ENCODE measurements at regions not wholly inside any gene's neighbourhood (a gene's known extent, or its start where the extent isn't known, plus 50 kb on each side); places are given as distances from the start of the nearest gene placed in this dataset.

- ChIA-PET POLR2A (no interaction called here), CTCF (ENCODE audit: low intra/inter-chr PET ratio, low total read pairs) (interaction anchor here (1.2 to 2.0 kb wide), 3 partner anchors 68 to 529 kb away, joined by 4 to 12 read pairs (median 10); no protein-coding TSS in a partner anchor)
- Histone ChIP-seq H3K4me3 (replicated peaks in 1 of 3; ENCODE audit: insufficient read depth in 1 of 3, low read depth in 2 of 3, low read length in 3 of 3) (no peak overlapping the region), H3K36me3 (replicated peaks in 1 of 2; ENCODE audit: control insufficient read depth in 1 of 2, insufficient read depth in 2 of 2, low read length in 2 of 2) (no peaks in the 10 kb centered on the region), H4K20me1 (ENCODE audit: insufficient read depth, low read length) (no peaks in the 10 kb centered on the region), H3K79me2 (ENCODE audit: insufficient read depth, low read length) (no peaks in the 10 kb centered on the region), H3K27me3 (ENCODE audit: control insufficient read depth in 1 of 2, insufficient read depth in 2 of 2, low read length in 2 of 2) (peaks cover 1 to 22% of the 10 kb centered on the region in 2 experiments; a peak in 3 of 5 replicates), H3K9me3 (ENCODE audit: low read length) (no peaks in the 10 kb centered on the region), H3K9ac (ENCODE audit: insufficient read depth, low read depth, low read length) (no peak overlapping the region), H2AFZ (ENCODE audit: low read length) (no peak overlapping the region), H3K4me2 (ENCODE audit: low read depth, low read length) (no peak overlapping the region), H3K4me1 (ENCODE audit: insufficient read depth, low read length) (peaks cover 18% of the 10 kb centered on the region), H3K27ac (ENCODE audit: extremely low read length, insufficient read depth, low read length) (no peak overlapping the region)
- no peak for ATAC-seq
- in situ Hi-C loops (cut with HindIII; ENCODE audit: extremely low pct_ligation_motif_present, low pct_unique_long_range_greater_than_20kb) (loop anchor here (5.0 to 10.0 kb wide), 2 partner anchors 441 to 543 kb away; partner anchors contain the start of gene PAX1), intact Hi-C loops (cut with micrococcal nuclease; ENCODE audit: unreplicated experiment) (loop anchor here (1.0 to 2.0 kb wide), 2 partner anchors 67 to 529 kb away; no protein-coding TSS in a partner anchor)
- peak; percentile 72 for FAIRE-seq
- WGBS (ENCODE audit: low lambda C conversion rate): 26% methylated on average over 5 of the region's 5 CpGs
- BruUV-seq (replicated peaks): no TSS peak
- peak; percentile 35 for DNase-seq (ENCODE audit: low spot score)
- TF ChIP-seq MATR3 (CRISPR knock-in tag; IDR thresholded peaks at IDR 0.05) (no peak), TBX3 (IDR thresholded peaks at IDR 0.05; ENCODE audit: borderline replicate concordance) (no peak), CTCF (CRISPR knock-in tag; IDR thresholded peaks at IDR 0.05) (peak; percentile 77), MTERF4 (CRISPR knock-in tag; IDR thresholded peaks at IDR 0.05) (no peak), ZNF468 (CRISPR knock-in tag; IDR thresholded peaks at IDR 0.05) (no peak), SMC3 (IDR thresholded peaks at IDR 0.05; ENCODE audit: low read length) (peak; percentile 50), ZNF207 (IDR thresholded peaks at IDR 0.05; ENCODE audit: borderline replicate concordance) (no peak), STAT5B (CRISPR knock-in tag; IDR thresholded peaks at IDR 0.05) (no peak), ZNF615 (CRISPR knock-in tag; IDR thresholded peaks at IDR 0.05; ENCODE audit: borderline replicate concordance) (no peak), ZBTB40 (IDR thresholded peaks at IDR 0.05) (no peak), ZBTB40 (CRISPR knock-in tag; IDR thresholded peaks at IDR 0.05) (no peak), RARG (CRISPR knock-in tag; IDR thresholded peaks at IDR 0.05; ENCODE audit: low read depth) (no peak), HDAC6 (IDR thresholded peaks at IDR 0.05; ENCODE audit: low read depth, low read length) (no peak)
These were observed 336.2 kb downstream of the FOXA2 start for GRCh38 chr20:22248051-22248667.

Data from HepG2 (cell line).